IPS DF 19.7 (cell line): ENCODE measurements at regions not wholly inside any gene's neighbourhood (a gene's known extent, or its start where the extent isn't known, plus 50 kb on each side); places are given as distances from the start of the nearest gene placed in this dataset.

ENCODE experiments used
- DNase-seq: peaks from one replicate; pipeline ENCODE4 v3.0.0-alpha.2; 2013; ENCODE audit warnings: low read depth, low spot score

GRCh38 chr7:118696879-118697278 lies 472.4 kb downstream of the ANKRD7 start:
- DNase-seq: no peak

GRCh38 chr7:118699222-118699621 lies 474.7 kb downstream of the ANKRD7 start:
- DNase-seq: no peak

GRCh38 chr7:118708741-118709140 lies 484.2 kb downstream of the ANKRD7 start:
- DNase-seq: no peak

GRCh38 chr7:118711688-118712087 lies 487.2 kb downstream of the ANKRD7 start:
- no peak for DNase-seq

GRCh38 chr7:118713039-118713438 lies 488.5 kb downstream of the ANKRD7 start:
- DNase-seq: no peak

GRCh38 chr7:118720632-118721031 lies 496.1 kb downstream of the ANKRD7 start:
- DNase-seq: no peak

- DNase-seq: peak; percentile 30
Observed at GRCh38 chr7:118731854-118732253, 507.4 kb downstream of the ANKRD7 start.

- DNase-seq: no peak
Observed at GRCh38 chr7:118734541-118734940, 510.0 kb downstream of the ANKRD7 start.

- DNase-seq: no peak
Observed at GRCh38 chr7:118735441-118735840, 510.9 kb downstream of the ANKRD7 start.

- DNase-seq: no peak
Observed at GRCh38 chr7:118737935-118738334, 513.4 kb downstream of the ANKRD7 start.

GRCh38 chr7:118745927-118746326 lies 521.4 kb downstream of the ANKRD7 start:
- DNase-seq: no peak

- no peak for DNase-seq
Observed at GRCh38 chr7:118747473-118747872, 523.0 kb downstream of the ANKRD7 start.

GRCh38 chr7:118753479-118753878 lies 529.0 kb downstream of the ANKRD7 start:
- DNase-seq: no peak

GRCh38 chr7:118754608-118755007 lies 530.1 kb downstream of the ANKRD7 start:
- DNase-seq: no peak

- no peak for DNase-seq
Observed at GRCh38 chr7:118755067-118755625, 530.6 kb downstream of the ANKRD7 start.

- no peak for DNase-seq
Observed at GRCh38 chr7:118757066-118757465, 532.6 kb downstream of the ANKRD7 start.

- no peak for DNase-seq
Observed at GRCh38 chr7:118758582-118758981, 534.1 kb downstream of the ANKRD7 start.

- DNase-seq: no peak
Observed at GRCh38 chr7:118759921-118760320, 535.4 kb downstream of the ANKRD7 start.

GRCh38 chr7:118762451-118762850 lies 537.9 kb downstream of the ANKRD7 start:
- no peak for DNase-seq

- DNase-seq: no peak
Observed at GRCh38 chr7:118764221-118764620, 539.7 kb downstream of the ANKRD7 start.

GRCh38 chr7:118771672-118772071 lies 547.2 kb downstream of the ANKRD7 start:
- DNase-seq: no peak

- no peak for DNase-seq
Observed at GRCh38 chr7:118777308-118777707, 552.8 kb downstream of the ANKRD7 start.

- DNase-seq: no peak
Observed at GRCh38 chr7:118792682-118793081, 568.2 kb downstream of the ANKRD7 start.

- no peak for DNase-seq
Observed at GRCh38 chr7:118793582-118793981, 569.1 kb downstream of the ANKRD7 start.
